Calu3 (cell line): ENCODE measurements at regions not wholly inside any gene's neighbourhood (a gene's known extent, or its start where the extent isn't known, plus 50 kb on each side); places are given as distances from the start of the nearest gene placed in this dataset.

ENCODE experiments used
- BruUV-seq: library from RNA; stranded (reverse); fragments of 400-500 nt; replicated peaks from 2 replicates; lab custom pipeline; 2021; lab: Mats Ljungman, UMichigan
- CTCF ChIA-PET: fragments of 300-600 bp; sonication (Branson Sonifier 250); formaldehyde crosslinking; loops from one replicate; lab custom pipeline; 2022; ENCODE audit warnings: antibody characterized with exemption; lab: Charles Lee
- DNase-seq: peaks from one replicate; pipeline ENCODE4 v3.0.0; 2022
- H3K27ac Mint-ChIP-seq: one replicate; pipeline ENCODE4 v1.8.0; 2022; ENCODE audit warnings: mixed read lengths; ENCODE audit not compliant: unreplicated experiment
- H3K27me3 Mint-ChIP-seq: one replicate; pipeline ENCODE4 v1.8.0; 2022; ENCODE audit warnings: mixed read lengths; ENCODE audit not compliant: unreplicated experiment
- H3K36me3 Mint-ChIP-seq: one replicate; pipeline ENCODE4 v1.8.0; 2022; ENCODE audit warnings: mild to moderate bottlenecking, moderate library complexity, mixed read lengths; ENCODE audit not compliant: insufficient read depth, unreplicated experiment
- H3K4me1 Mint-ChIP-seq: one replicate; pipeline ENCODE4 v1.8.0; 2022; ENCODE audit warnings: mild to moderate bottlenecking, low read depth, mixed read lengths; ENCODE audit not compliant: unreplicated experiment
- H3K4me3 Mint-ChIP-seq: one replicate; pipeline ENCODE4 v1.8.0; 2022; ENCODE audit warnings: mild to moderate bottlenecking, low read depth, moderate library complexity, mixed read lengths; ENCODE audit not compliant: unreplicated experiment
- H3K9me3 Mint-ChIP-seq: one replicate; pipeline ENCODE4 v1.8.0; 2022; ENCODE audit warnings: low read depth, mixed read lengths; ENCODE audit not compliant: unreplicated experiment
- intact Hi-C: fragments of 100-400 bp; cut with micrococcal nuclease; formaldehyde crosslinking; loops from one replicate; pipeline ENCODE4 v1.10.0; 2022; ENCODE audit not compliant: unreplicated experiment
- TF ChIP-seq, protein P1 (sequence below): fragments of 200-600 bp; IDR thresholded peaks from one replicate; pipeline ENCODE4 v1.8.0; 2022; ENCODE audit warnings: antibody characterized with exemption; ENCODE audit not compliant: unreplicated experiment

GRCh38 chr18:40769786-40770185 is 1185.2 kb upstream of the PIK3C3 start:
- CTCF ChIA-PET: no interaction called here
- Mint-ChIP-seq H3K27ac (no peak overlapping the region), H3K36me3 (no peaks in the 10 kb centered on the region), H3K27me3 (no peaks in the 10 kb centered on the region), H3K4me1 (no peaks in the 10 kb centered on the region), H3K9me3 (peaks cover 7% of the 10 kb centered on the region), H3K4me3 (no peak overlapping the region)
- no TSS peak for BruUV-seq
- TF ChIP-seq, protein P1, sequence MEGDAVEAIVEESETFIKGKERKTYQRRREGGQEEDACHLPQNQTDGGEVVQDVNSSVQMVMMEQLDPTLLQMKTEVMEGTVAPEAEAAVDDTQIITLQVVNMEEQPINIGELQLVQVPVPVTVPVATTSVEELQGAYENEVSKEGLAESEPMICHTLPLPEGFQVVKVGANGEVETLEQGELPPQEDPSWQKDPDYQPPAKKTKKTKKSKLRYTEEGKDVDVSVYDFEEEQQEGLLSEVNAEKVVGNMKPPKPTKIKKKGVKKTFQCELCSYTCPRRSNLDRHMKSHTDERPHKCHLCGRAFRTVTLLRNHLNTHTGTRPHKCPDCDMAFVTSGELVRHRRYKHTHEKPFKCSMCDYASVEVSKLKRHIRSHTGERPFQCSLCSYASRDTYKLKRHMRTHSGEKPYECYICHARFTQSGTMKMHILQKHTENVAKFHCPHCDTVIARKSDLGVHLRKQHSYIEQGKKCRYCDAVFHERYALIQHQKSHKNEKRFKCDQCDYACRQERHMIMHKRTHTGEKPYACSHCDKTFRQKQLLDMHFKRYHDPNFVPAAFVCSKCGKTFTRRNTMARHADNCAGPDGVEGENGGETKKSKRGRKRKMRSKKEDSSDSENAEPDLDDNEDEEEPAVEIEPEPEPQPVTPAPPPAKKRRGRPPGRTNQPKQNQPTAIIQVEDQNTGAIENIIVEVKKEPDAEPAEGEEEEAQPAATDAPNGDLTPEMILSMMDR: no peak
- DNase-seq: no peak
- intact Hi-C loops: no loop called here

DNA sequence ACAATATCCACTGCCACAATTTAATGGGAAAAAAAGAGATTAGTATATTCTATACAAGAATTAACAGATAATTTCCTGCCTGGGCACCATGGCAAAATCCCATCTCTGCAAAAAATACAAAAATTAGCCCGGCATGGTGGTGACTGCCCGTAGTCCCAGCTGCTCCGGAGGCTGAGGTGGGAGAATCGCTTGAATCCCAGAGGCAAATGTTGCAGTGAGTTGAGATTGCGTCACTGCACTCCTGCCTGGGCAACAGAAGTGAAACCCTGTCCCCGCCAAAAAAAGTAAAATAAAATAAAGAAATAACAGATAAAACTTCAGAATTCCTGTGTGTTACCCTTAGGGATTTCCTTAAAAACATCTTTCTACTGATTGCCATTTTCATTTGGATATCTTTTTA is 1194.8 kb upstream of the PIK3C3 start:
- intact Hi-C loops: no loop called here
- H3K9me3 Mint-ChIP-seq: peaks cover 16% of the 10 kb centered on the region
- TF ChIP-seq, protein P1: no peak
- no TSS peak for BruUV-seq
- H3K4me3 Mint-ChIP-seq: no peak overlapping the region
- no peak overlapping the region for H3K27ac Mint-ChIP-seq
- CTCF ChIA-PET: no interaction called here
- H3K4me1 Mint-ChIP-seq: no peaks in the 10 kb centered on the region
- DNase-seq: no peak
- no peaks in the 10 kb centered on the region for H3K36me3 Mint-ChIP-seq
- H3K27me3 Mint-ChIP-seq: no peaks in the 10 kb centered on the region

- no peak for DNase-seq
- no TSS peak for BruUV-seq
- CTCF ChIA-PET: no interaction called here
Measured at GRCh38 chr18:40754477-40754876, 1200.6 kb upstream of the PIK3C3 start.

DNA sequence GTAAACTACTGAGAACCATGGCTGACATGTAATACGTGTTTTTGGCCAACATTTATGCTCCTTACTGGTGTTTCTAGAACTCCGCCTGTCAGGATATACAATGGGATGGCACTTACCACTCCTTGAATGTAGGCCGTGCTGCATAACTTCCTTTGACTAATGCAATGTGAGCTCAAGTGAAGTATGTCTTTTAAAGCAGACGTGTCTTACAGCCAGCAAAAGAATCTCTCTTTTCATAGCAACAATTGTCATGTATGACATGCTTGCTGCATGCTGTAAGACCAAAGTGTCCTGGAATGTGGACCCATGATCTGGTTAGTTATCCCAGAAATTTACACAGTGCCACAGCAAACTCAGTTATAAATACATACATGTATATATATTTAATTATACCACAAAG is 1202.7 kb upstream of the PIK3C3 start:
- no peaks in the 10 kb centered on the region for H3K27me3 Mint-ChIP-seq
- H3K27ac Mint-ChIP-seq: no peak overlapping the region
- DNase-seq: no peak
- TF ChIP-seq, protein P1: no peak
- no peaks in the 10 kb centered on the region for H3K4me1 Mint-ChIP-seq
- peaks cover 14% of the 10 kb centered on the region for H3K9me3 Mint-ChIP-seq
- H3K36me3 Mint-ChIP-seq: no peaks in the 10 kb centered on the region
- no peak overlapping the region for H3K4me3 Mint-ChIP-seq
- BruUV-seq: no TSS peak
- CTCF ChIA-PET: no interaction called here
- intact Hi-C loops: no loop called here

More at GRCh38 chr18:40754477-40754876, 1200.6 kb upstream of the PIK3C3 start:
- Mint-ChIP-seq H3K36me3 (no peaks in the 10 kb centered on the region), H3K4me3 (no peak overlapping the region), H3K27ac (no peak overlapping the region), H3K4me1 (no peaks in the 10 kb centered on the region), H3K9me3 (peaks cover 17% of the 10 kb centered on the region), H3K27me3 (no peaks in the 10 kb centered on the region)
- TF ChIP-seq, protein P1: no peak
- intact Hi-C loops: no loop called here
